PC-3 (cell line): ENCODE measurements at regions not wholly inside any gene's neighbourhood (a gene's known extent, or its start where the extent isn't known, plus 50 kb on each side); places are given as distances from the start of the nearest gene placed in this dataset.
A peak's percentile ranks its signal among the peaks of the same experiment; 100 is the strongest.

Experiments used
- ATAC-seq: fragments of 200-7000 bp; cut with Tn5 transposase; 2 replicates; pipeline ENCODE4 v1.9.1; 2020; ENCODE audit warnings: mild to moderate bottlenecking, moderate library complexity
- BruUV-seq: library from RNA; stranded (reverse); fragments of 400-500 nt; replicated peaks from 2 replicates; lab custom pipeline; 2021; lab: Mats Ljungman, UMichigan
- CTCF ChIA-PET: fragments of 300-600 bp; sonication (Branson Sonifier 250); formaldehyde crosslinking; loops from one replicate; lab custom pipeline; 2022; ENCODE audit warnings: antibody characterized with exemption; lab: Charles Lee
- POLR2A ChIA-PET: fragments of 300-600 bp; sonication (Branson Sonifier 250); formaldehyde crosslinking; loops from one replicate; lab custom pipeline; 2022; ENCODE audit warnings: antibody characterized with exemption; ENCODE audit not compliant: unreplicated experiment; lab: Charles Lee
- DNase-seq: peaks from one replicate; pipeline ENCODE4 v3.0.0-alpha.2; 2015
- H2AFZ ChIP-seq: fragments of 300-600 bp; sonication (generic); 2 replicates; pipeline ENCODE4 v1.6.0; 2016; ENCODE audit warnings: antibody characterized with exemption, low read length
- H3F3A ChIP-seq: fragments of 300-600 bp; sonication (generic); one replicate; pipeline ENCODE4 v1.6.0; 2017; ENCODE audit warnings: antibody characterized with exemption, low read length, control low read depth, mild to moderate bottlenecking; ENCODE audit not compliant: unreplicated experiment
- H3K27ac ChIP-seq: fragments of 300-600 bp; sonication (generic); 2 replicates; pipeline ENCODE4 v1.5.1; 2016; ENCODE audit warnings: mild to moderate bottlenecking, low read length
- H3K27me3 ChIP-seq: fragments of 300-600 bp; sonication (generic); 2 replicates; pipeline ENCODE4 v1.6.1; 2016; ENCODE audit warnings: low read length, mixed read lengths
- H3K36me3 ChIP-seq: fragments of 300-600 bp; sonication (generic); 2 replicates; pipeline ENCODE4 v1.6.1; 2016; ENCODE audit warnings: low read depth, mixed run types, low read length, mixed read lengths
- H3K4me1 ChIP-seq: fragments of 300-600 bp; sonication (generic); 2 replicates; pipeline ENCODE4 v1.5.1; 2016; ENCODE audit warnings: low read length; ENCODE audit not compliant: insufficient read depth
- H3K4me2 ChIP-seq: fragments of 300-600 bp; sonication (generic); 2 replicates; pipeline ENCODE4 v1.6.0; 2016; ENCODE audit warnings: low read length
- H3K4me3 ChIP-seq: fragments of 300-600 bp; sonication (generic); 2 replicates; pipeline ENCODE4 v1.5.1; 2016; ENCODE audit warnings: mild to moderate bottlenecking, low read length, mixed read lengths
- H3K79me2 ChIP-seq: fragments of 300-600 bp; sonication (generic); 2 replicates; pipeline ENCODE4 v1.6.1; 2017; ENCODE audit warnings: low read length, mixed read lengths
- H3K9ac ChIP-seq: fragments of 300-600 bp; sonication (generic); 2 replicates; pipeline ENCODE4 v1.6.0; 2016; ENCODE audit warnings: mild to moderate bottlenecking, low read length
- H3K9me2 ChIP-seq: fragments of 300-600 bp; sonication (generic); replicated peaks from 2 replicates; pipeline ENCODE4 v1.6.1; 2016; ENCODE audit warnings: mixed run types, low read length, mixed read lengths
- H3K9me3 ChIP-seq: fragments of 300-600 bp; sonication (generic); 2 replicates; pipeline ENCODE4 v1.6.1; 2016; ENCODE audit warnings: low read length, mixed read lengths
- H4K20me1 ChIP-seq: fragments of 300-600 bp; sonication (generic); 2 replicates; pipeline ENCODE4 v1.6.1; 2016; ENCODE audit warnings: low read length, mixed read lengths
- CTCF ChIP-seq: fragments of 300-600 bp; sonication (generic); conservative IDR thresholded peaks from 2 replicates; pipeline ENCODE4 v1.5.1; 2017; ENCODE audit warnings: antibody characterized with exemption, low read depth, mild to moderate bottlenecking, low read length
- EZH2 ChIP-seq: fragments of 300-600 bp; sonication (generic); IDR thresholded peaks from one replicate; pipeline ENCODE4 v1.6.1; 2017; ENCODE audit warnings: antibody characterized with exemption, mild to moderate bottlenecking, low read length; ENCODE audit not compliant: unreplicated experiment
- EZH2phosphoT487 ChIP-seq: fragments of 300-600 bp; sonication (generic); IDR thresholded peaks from 2 replicates; pipeline ENCODE4 v1.6.1; 2018; ENCODE audit warnings: mild to moderate bottlenecking, antibody characterized with exemption, low read length, borderline replicate concordance
- intact Hi-C: fragments of 100-400 bp; cut with micrococcal nuclease; formaldehyde crosslinking; loops from 2 replicates; pipeline ENCODE4 v1.9.0; 2023

- no TSS peak for BruUV-seq
- ChIA-PET POLR2A (no interaction called here), CTCF (no interaction called here)
- ATAC-seq (peak; percentile 92), DNase-seq (peak; percentile 74)
- Histone ChIP-seq H3K9ac (no peak overlapping the region), H3K79me2 (no peaks in the 10 kb centered on the region), H3F3A (no peaks in the 10 kb centered on the region), H3K4me1 (peaks cover 6% of the 10 kb centered on the region; the same call in 1 of the 2 replicates), H3K4me2 (no peak overlapping the region), H3K9me2 (no peaks in the 10 kb centered on the region), H3K4me3 (no peak overlapping the region), H3K36me3 (no peaks in the 10 kb centered on the region), H3K27ac (no peak overlapping the region), H4K20me1 (no peaks in the 10 kb centered on the region), H3K27me3 (no peaks in the 10 kb centered on the region), H2AFZ (no peak overlapping the region), H3K9me3 (no peaks in the 10 kb centered on the region)
- intact Hi-C loops, result loop anchor here (1.0 kb wide), 1 partner anchor 81 kb away; no protein-coding TSS in a partner anchor
- TF ChIP-seq EZH2phosphoT487 (no peak), CTCF (peak; percentile 86)
Observed at GRCh38 chr1:119286587-119287181, 81.9 kb upstream of the HAO2 start.

- CTCF ChIA-PET, result no interaction called here
- Histone ChIP-seq H3K9me3 (no peaks in the 10 kb centered on the region), H3K27me3 (no peaks in the 10 kb centered on the region), H3K9ac (no peak overlapping the region), H3F3A (no peaks in the 10 kb centered on the region), H3K27ac (no peak overlapping the region), H3K9me2 (no peaks in the 10 kb centered on the region), H4K20me1 (no peaks in the 10 kb centered on the region), H3K4me2 (no peak overlapping the region), H2AFZ (no peak overlapping the region), H3K4me1 (peaks cover 6% of the 10 kb centered on the region; the same call in 1 of the 2 replicates), H3K36me3 (no peaks in the 10 kb centered on the region), H3K79me2 (no peaks in the 10 kb centered on the region), H3K4me3 (no peak overlapping the region)
- no peak for DNase-seq
- BruUV-seq, result no TSS peak
- no peak for ATAC-seq
- POLR2A ChIA-PET, result no interaction called here
- TF ChIP-seq CTCF, result no peak
- no peak for TF ChIP-seq EZH2
- TF ChIP-seq EZH2phosphoT487, result no peak
- intact Hi-C loops, result no loop called here
Observed at GRCh38 chr1:119288751-119289150, 79.8 kb upstream of the HAO2 start.

- ATAC-seq, result no peak
Observed at GRCh38 chr1:119290297-119290696, 78.3 kb upstream of the HAO2 start.

More at GRCh38 chr1:119290297-119290696, 78.3 kb upstream of the HAO2 start:
- BruUV-seq, result no TSS peak
- no peaks in the 10 kb centered on the region for H3K36me3 ChIP-seq
- POLR2A ChIA-PET, result no interaction called here
- peaks cover 4% of the 10 kb centered on the region; the same call in 1 of the 2 replicates for H3K4me1 ChIP-seq
- H3K79me2 ChIP-seq, result no peaks in the 10 kb centered on the region
- no peaks in the 10 kb centered on the region for H3F3A ChIP-seq
- CTCF ChIA-PET, result no interaction called here
- no peak overlapping the region for H3K27ac ChIP-seq
- DNase-seq, result no peak
- H3K27me3 ChIP-seq, result peaks cover 1% of the 10 kb centered on the region
- H4K20me1 ChIP-seq, result no peaks in the 10 kb centered on the region
- H3K9me2 ChIP-seq, result no peaks in the 10 kb centered on the region
- intact Hi-C loops, result no loop called here
- no peak overlapping the region for H3K4me2 ChIP-seq
- H2AFZ ChIP-seq, result no peak overlapping the region
- no peak for TF ChIP-seq EZH2phosphoT487
- TF ChIP-seq EZH2, result no peak
- TF ChIP-seq CTCF, result no peak
- H3K9ac ChIP-seq, result no peak overlapping the region
- no peak overlapping the region for H3K4me3 ChIP-seq
- H3K9me3 ChIP-seq, result no peaks in the 10 kb centered on the region
